ENCODE measurements at regions not wholly inside any gene's neighbourhood (a gene's known extent, or its start where the extent isn't known, plus 50 kb on each side); places are given as distances from the start of the nearest gene placed in this dataset.
"Not testable (repeated sequence)": the region's sequence is repeated elsewhere in the genome, so short reads cannot be mapped to it uniquely, and the experiment has no call there.

DNA sequence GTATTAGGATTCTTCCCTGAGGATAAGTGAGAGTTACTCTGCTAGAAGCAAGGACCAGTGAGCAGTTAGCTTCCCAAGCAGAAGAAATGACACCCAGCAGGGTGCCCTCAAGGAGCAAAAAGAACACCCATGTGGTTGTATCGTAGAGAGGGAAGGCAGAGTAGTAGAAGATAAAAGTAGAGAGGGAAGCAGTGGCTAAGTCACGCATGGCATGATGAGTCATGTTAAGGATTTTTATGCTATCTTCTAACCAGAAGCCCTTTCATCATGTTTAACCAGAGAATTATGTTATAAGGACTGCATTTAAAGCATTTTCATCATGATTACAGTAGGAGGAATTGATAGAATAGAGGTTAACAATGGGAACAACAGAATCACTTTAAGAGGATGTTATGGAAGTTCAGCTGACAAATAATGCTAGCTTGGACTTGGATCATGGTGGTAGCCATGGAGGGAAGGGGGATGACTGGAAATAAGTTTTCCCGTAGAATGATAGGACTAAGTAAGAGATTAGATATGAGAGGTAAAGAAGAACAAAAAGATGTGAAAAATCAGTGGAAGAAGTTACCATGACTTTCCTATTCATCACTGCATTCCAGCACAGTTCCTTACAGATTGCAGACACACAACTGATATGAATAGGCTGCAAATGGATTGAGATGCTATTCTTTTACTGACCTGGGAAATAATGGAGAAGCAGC is 383.5 kb upstream of the INTU start:
- DNase-seq (ENCODE audit: low spot score) = no peak
- no peak for ATAC-seq (ENCODE audit: low FRiP score)
- TF ChIP-seq, protein P1, sequence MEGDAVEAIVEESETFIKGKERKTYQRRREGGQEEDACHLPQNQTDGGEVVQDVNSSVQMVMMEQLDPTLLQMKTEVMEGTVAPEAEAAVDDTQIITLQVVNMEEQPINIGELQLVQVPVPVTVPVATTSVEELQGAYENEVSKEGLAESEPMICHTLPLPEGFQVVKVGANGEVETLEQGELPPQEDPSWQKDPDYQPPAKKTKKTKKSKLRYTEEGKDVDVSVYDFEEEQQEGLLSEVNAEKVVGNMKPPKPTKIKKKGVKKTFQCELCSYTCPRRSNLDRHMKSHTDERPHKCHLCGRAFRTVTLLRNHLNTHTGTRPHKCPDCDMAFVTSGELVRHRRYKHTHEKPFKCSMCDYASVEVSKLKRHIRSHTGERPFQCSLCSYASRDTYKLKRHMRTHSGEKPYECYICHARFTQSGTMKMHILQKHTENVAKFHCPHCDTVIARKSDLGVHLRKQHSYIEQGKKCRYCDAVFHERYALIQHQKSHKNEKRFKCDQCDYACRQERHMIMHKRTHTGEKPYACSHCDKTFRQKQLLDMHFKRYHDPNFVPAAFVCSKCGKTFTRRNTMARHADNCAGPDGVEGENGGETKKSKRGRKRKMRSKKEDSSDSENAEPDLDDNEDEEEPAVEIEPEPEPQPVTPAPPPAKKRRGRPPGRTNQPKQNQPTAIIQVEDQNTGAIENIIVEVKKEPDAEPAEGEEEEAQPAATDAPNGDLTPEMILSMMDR (IDR thresholded peaks at IDR 0.05) = no peak

DNA sequence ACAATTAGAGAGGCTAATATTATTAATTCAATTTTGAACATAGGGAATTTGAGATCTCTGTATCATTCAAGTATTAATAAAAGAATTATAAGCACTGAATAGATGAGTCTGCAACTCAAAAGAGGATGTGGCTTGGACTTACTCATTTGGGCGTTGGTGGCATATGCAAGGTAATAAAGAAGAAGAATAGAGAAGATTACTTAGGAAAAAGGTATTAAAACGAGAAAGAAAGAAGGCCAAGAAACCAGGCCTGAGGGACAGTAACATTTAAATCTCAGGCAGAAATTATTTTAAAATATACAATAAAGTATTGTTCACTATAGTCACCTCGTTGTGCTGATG is 383.0 kb upstream of the INTU start:
- no peak for ATAC-seq (ENCODE audit: low FRiP score)
- no peak for DNase-seq (ENCODE audit: low spot score)
- TF ChIP-seq, protein P1 (IDR thresholded peaks at IDR 0.05) = no peak

DNA sequence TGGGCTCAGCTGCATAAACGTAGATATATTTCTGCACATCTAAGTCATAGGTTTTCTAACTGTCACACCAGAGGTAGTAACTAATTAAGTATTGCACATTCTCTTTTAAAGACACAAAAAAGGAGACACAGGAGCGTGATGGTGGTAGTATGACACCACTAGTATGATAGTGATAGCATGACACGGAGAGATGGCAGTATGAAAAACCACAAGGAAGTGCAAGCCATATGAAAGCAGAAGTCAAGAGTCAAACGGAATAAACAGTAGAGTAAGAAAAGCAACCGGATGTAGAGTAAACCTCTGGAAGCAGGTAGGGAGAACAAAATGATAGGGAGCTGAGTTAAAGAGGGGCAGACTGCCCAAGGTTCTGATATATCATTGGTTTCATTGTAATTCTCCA is 382.2 kb upstream of the INTU start:
- ATAC-seq (ENCODE audit: low FRiP score) = no peak
- no peak for DNase-seq (ENCODE audit: low spot score)
- TF ChIP-seq, protein P1 (IDR thresholded peaks at IDR 0.05) = no peak

DNA sequence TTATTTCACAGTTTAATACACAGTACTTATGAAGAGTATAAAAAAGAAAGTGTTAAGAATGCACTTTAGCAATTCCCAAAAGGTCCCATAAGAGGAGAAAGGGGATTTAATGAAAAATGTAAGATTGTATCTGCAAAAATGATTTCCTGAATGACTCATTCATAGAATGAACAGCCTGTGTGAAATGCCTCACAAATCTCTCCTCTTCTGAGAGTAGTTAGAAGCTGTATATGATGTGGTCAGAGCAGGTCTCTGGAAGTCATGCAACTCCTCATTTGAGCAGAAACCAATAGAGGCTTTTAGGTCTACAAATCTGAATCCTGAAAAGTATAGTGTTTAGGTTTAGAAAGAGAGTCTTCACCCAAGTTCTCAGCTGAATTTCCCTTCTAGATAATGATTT is 381.3 kb upstream of the INTU start:
- TF ChIP-seq, protein P1 (IDR thresholded peaks at IDR 0.05) = no peak
- ATAC-seq (ENCODE audit: low FRiP score) = no peak
- no peak for DNase-seq (ENCODE audit: low spot score)

DNA sequence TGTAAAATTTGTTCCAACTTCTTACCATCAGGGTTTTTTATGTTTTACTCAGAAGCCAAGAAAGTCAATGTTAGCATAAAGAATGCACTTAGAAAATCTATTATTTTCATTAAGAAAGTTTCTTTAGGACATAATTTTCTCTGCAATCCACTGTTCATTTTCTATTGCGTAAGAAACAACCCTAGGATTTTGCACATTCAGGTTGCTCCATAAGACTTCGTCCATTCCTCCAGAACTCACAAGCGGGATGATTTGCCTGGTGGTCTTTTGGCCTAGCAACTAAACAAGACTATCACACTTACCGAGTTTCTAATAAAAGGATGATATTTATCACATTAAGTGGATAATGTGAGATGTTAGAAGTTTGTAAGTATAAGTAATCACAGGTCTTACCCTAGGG is 376.3 kb upstream of the INTU start:
- TF ChIP-seq, protein P1 (IDR thresholded peaks at IDR 0.05) = no peak
- DNase-seq (ENCODE audit: low spot score) (no peak), ATAC-seq (ENCODE audit: low FRiP score) (no peak)

DNA sequence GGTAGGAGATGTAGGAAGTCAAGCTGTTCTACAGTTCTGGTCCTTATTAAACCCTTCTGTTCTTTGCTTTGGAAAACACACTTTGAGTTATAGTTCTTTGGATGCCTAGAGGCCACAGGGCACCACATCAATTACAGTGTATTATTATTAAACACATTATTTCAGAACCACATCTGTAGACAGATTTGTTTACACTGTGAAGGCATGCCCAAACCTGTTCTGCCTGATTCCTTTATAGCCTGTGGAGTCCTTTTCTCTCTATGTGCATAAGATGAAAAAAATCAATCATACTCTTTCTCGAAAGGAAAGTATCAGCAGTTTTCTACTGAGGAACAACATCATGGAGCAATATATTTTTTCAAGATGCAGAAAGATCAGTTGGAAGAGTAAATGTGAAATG is 371.3 kb upstream of the INTU start:
- DNase-seq (ENCODE audit: low spot score) (no peak), ATAC-seq (ENCODE audit: low FRiP score) (no peak)
- TF ChIP-seq, protein P1 (IDR thresholded peaks at IDR 0.05) = no peak

DNA sequence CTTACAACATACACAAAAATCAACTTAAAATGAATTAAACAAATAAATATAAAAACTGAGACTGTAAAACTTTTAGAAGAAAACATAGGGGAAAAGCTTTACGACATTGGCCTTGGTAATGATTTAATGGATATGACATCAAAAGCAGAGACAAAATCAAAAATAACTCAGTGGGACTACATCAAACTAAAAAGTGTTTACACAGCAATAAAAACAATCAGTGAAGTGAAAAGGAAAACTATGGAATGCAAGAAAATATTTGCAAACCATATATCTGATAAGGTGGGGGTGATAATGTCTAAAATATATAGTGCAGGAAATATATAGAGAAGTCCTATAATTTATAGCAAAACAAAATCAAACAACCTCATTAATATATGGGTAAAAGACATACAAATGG is 364.4 kb upstream of the INTU start:
- no peak for DNase-seq (ENCODE audit: low spot score)
- TF ChIP-seq, protein P1 (IDR thresholded peaks at IDR 0.05) = no peak
- no peak for ATAC-seq (ENCODE audit: low FRiP score)

DNA sequence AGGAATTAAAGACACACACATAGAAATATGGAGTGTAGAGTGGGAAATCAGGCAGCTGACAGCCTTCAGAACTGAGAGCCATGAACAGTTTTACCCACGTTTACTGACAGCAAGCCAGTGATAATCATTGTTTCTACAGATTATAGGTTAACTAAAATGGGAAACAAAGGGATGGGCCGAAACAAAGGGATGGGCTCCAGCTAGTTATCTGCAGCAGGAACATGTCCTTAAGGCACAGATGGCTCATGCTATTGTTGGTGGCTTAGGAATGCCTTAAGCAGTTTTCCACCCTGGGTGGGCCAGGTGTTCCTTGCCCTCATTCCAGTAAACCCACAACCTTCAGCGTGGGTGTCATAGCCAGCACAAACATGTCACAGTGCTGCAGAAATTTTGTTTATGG is 355.7 kb upstream of the INTU start:
- not testable (repeated sequence) for ATAC-seq (ENCODE audit: low FRiP score); DNase-seq (ENCODE audit: low spot score)

Measured in omental fat pad (tissue), 3 donors.